ENCODE measurements at regions not wholly inside any gene's neighbourhood (a gene's known extent, or its start where the extent isn't known, plus 50 kb on each side); places are given as distances from the start of the nearest gene placed in this dataset.
"Not testable (repeated sequence)": the region's sequence is repeated elsewhere in the genome, so short reads cannot be mapped to it uniquely, and the experiment has no call there.

GRCh38 chr5:154702477-154702876, 52.7 kb upstream of the LARP1 start:
- DNase-seq (ENCODE audit: low spot score): no peak

GRCh38 chr5:154701725-154702124, 53.5 kb upstream of the LARP1 start:
- not testable (repeated sequence) for DNase-seq (ENCODE audit: low spot score)

GRCh38 chr5:154701181-154701580, 54.0 kb upstream of the LARP1 start:
- DNase-seq (ENCODE audit: low spot score): no peak

DNA sequence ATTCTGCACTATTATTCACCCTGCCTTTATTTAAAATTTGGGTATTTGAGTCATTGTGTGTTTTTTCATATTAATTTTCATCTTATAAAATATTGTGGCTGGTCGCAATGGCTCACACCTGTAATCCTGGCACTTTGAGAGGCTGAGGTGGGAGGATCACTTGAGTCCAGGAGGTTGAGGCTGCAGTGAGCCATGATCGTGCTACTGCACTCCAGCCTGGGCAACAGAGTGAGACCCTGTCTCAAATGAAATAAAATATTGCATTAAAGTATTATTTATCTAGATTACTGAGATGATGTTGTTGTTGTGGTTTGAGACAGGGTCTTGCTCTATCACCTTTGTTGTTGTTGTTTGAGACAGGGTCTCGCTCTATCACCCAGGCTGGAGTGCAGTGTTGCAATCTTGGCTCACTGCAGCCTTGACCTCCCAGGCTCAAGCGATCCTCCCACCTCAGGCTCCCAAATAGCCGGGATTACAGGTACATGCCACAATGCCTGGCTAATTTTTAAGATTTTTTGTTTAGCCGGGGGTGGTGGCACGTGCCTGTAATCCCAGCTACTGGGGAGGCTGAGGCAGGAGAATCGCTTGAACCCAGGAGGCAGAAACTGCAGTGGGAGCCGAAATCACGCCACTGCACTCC, 54.8 kb upstream of the LARP1 start:
- DNase-seq (ENCODE audit: low spot score): not testable (repeated sequence)

DNA sequence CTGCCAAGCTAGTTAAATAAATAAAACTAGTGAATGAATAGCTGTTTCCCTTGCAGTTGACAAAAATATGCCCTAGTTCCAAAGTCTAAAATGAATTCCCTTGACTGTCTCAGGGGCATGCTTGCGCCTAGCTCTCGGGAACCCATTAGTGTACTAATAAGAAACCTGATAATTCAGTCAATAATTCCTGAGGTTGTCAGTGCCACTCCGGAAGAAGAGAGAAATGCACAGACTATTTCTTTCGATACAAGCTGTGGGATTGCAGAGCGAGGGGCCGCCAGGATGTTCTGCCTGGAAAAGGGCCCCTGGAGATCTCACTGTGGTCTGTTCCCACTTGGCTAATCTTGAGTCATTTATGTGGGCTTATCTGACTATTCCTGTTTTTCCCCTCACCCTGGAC, 56.4 kb upstream of the LARP1 start:
- no peak for DNase-seq (ENCODE audit: low spot score)

DNA sequence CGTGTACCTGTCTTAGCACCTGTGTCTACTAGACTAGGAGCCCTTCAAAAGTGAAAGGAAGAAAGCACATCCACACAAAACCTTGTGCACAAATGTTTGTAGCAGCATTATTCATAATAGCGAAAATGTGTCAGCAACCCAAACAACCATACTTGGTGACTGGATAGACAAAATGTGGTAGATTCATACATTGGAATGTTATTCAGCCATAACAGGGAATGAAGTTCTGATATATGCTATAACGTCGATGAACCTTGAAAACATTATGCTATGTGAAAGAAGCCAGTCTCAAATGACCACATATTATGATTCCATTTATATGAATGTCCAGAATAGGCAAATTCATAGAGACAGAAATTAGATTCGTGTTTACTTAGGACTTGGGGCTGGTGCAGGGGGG, 57.8 kb upstream of the LARP1 start:
- no peak for DNase-seq (ENCODE audit: low spot score)

DNA sequence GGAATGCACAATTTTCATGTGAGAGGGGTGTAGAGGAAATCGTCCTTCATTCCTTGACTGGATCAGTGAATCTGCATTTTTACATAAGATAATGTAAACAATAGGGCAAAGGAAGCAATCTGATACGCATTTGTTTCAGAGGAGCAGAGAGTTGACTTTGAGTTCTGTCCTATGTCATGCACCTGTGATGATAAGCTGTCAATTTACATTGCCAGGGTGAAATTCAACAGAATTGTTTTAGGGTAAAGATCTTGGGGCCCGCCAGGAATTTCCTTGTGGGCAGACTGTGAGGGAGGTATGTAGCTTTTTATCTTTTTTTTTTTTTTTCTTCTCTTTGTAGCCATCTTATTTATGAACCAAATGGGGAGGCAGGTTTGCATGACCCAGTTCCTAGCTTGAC, 58.3 kb upstream of the LARP1 start:
- DNase-seq (ENCODE audit: low spot score): no peak

DNA sequence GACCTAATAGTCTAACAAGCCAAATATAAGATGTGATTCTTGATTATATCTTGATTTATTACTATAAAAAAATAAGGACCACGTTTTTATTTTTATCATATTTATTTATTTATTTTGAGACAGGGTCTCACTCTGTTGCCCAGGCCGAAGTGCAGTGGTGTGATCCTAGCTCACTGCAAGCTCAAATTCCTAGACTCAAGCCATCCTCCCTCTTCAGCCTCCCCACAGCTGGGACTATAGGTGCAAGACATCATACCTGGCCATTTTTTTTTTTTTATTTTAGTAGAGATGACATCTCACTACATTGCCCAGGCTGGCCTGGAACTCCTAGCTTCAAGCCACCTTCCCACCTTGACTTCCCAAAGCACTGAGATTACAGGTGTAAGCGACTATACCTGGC, 61.0 kb upstream of the LARP1 start:
- DNase-seq (ENCODE audit: low spot score): no peak

- no peak for DNase-seq (ENCODE audit: low spot score)
Observed at GRCh38 chr5:154690488-154690887, 64.7 kb upstream of the LARP1 start.

GRCh38 chr5:154686490-154686889, 68.7 kb upstream of the LARP1 start:
- DNase-seq (ENCODE audit: low spot score): no peak

GRCh38 chr5:154683101-154683880, 71.9 kb upstream of the LARP1 start:
- DNase-seq (ENCODE audit: low spot score): no peak

DNA sequence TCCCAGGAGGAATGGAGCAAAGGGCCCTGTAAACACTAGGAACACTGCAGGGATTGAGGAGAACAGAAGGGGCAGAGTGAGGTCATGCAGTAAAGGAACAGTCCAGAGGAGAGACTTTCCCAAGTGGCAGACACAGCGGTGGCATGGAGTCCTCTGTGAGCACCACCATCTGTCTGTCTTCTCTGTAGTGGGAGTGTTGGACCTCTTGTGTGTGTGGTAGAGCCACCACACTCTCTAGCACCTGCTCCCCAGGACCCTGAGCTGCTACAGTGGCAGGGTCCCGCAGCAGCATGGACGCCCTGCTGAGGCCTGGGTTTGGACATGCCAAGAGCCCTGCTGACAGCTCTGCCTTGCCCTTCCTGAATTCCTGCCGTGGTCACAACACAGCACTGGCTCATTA, 75.7 kb upstream of the LARP1 start:
- no peak for DNase-seq (ENCODE audit: low spot score)

- no peak for DNase-seq (ENCODE audit: low spot score)
Observed at GRCh38 chr5:154677921-154678320, 77.3 kb upstream of the LARP1 start.

- DNase-seq (ENCODE audit: low spot score): no peak
Observed at GRCh38 chr5:154676508-154676907, 78.7 kb upstream of the LARP1 start.

GRCh38 chr5:154674029-154674428, 81.1 kb upstream of the LARP1 start:
- no peak for DNase-seq (ENCODE audit: low spot score)

GRCh38 chr5:154673506-154673905, 81.7 kb upstream of the LARP1 start:
- no peak for DNase-seq (ENCODE audit: low spot score)

GRCh38 chr5:154669913-154670312, 85.3 kb upstream of the LARP1 start:
- not testable (repeated sequence) for DNase-seq (ENCODE audit: low spot score)

- DNase-seq (ENCODE audit: low spot score): no peak
Observed at GRCh38 chr5:154669402-154669801, 85.8 kb upstream of the LARP1 start.

DNA sequence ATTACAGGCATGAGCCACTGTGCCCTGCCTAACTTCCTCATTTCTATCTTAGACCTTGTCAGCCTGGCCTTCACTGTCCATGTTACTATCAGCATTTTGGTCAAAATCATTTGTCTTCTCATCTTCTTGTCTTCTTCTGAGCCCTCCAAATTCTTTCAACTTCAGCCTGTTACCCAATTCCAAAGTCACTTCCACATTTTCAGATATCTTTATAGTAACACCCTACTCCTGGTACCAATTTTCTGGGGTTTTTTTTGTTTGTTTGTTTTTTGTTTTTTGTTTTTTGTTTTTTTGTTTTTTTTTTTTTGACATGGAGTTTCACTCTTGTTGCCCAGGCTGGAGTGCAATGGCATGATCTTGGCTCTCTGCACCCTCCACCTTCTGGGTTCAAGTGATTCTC, 90.3 kb upstream of the LARP1 start:
- no peak for DNase-seq (ENCODE audit: low spot score)

GRCh38 chr5:154663424-154663823, 91.8 kb upstream of the LARP1 start:
- no peak for DNase-seq (ENCODE audit: low spot score)

DNA sequence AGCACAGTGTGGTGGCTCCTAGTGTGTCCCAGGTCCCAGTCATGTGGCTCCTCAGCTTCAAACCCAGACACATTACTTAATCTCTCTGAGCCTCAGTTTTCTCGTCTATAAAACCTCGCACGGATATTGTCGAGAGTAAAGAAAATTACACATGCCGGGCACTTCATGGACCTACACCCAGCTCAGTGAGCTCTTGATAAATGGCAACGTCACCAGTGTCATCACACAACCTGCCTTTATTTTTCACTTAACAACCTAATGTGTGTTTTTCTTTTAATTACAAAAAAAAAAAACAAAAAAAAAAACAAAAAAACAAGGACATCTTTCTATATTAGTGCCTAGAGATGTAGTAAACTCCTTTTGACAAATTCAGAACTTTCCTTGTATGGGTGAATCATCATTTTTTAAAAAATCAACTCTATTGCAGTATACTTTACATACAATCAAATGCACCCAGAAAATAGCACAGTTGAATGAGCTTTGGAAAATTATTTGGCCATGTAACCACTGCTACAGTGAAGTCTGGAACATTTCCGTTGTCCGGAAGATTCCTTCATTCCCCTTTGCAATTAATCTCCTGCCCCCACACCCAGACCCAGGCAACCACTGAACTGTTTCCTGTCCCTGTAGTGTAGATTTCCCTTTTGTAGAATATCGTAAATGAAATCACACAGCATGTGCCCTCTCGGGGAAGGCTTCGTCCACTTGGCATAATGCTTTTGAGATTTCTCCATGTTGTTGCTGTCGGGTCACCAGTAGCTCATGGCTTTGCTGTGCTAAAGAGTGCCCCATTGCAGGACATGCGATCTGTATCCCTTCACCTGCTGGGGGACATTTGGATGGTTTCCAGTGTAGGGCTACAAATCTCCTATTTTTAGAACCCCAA, 100.4 kb upstream of the LARP1 start:
- no peak for DNase-seq (ENCODE audit: low spot score)

DNA sequence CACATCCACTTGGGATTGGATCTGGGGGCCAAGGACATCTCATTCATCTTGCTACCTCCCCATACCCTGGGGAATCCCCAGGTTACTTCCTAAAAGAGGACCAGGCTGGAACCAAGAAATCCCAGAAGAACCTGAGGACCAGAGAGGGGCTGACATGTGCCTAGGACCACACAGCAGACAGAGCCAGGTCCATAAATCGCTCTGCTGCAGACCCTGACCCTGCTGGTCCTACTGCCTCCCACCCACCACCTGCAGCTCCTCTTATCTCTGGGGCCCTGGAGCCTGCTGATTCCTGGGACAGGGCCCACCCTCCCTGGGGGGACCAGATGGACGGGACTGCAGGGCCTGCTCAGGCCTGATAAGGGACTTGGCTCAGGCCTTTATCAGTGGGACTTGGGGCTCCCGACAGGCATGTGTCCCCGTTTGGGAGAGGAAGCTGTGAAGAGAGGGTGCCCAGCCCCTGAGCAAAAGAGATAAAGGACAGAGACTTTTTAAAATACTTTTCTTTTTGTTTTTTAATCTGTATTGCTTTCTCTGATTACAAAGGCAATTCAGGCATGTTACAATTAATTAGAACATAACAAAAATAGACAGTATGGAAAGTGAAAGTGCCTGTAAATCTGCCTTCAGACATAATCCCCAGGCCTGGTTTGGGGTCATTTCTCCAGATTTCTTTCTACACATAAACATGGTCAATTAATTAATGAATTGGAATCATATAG, 101.3 kb upstream of the LARP1 start:
- no peak for DNase-seq (ENCODE audit: low spot score)
